Trophoblast cell (in vitro differentiated cells and primary cell): ENCODE measurements at regions not wholly inside any gene's neighbourhood (a gene's known extent, or its start where the extent isn't known, plus 50 kb on each side); places are given as distances from the start of the nearest gene placed in this dataset.

Source experiments
- DNase-seq, 2 donors: peaks; one replicate each; pipeline ENCODE4 v3.0.0-alpha.2; 2016
- H2AFZ ChIP-seq: 2 replicates; pipeline ENCODE4 v1.6.1; 2013; ENCODE audit warnings: low read length, moderate library complexity, mild to moderate bottlenecking; ENCODE audit not compliant: insufficient read depth, poor library complexity
- H2AK5ac ChIP-seq: 2 replicates; pipeline ENCODE4 v1.6.1; 2013; ENCODE audit warnings: mild to moderate bottlenecking, low read length
- H2BK120ac ChIP-seq: 2 replicates; pipeline ENCODE4 v1.6.1; 2013; ENCODE audit warnings: low read length, mild to moderate bottlenecking, moderate library complexity; ENCODE audit not compliant: insufficient read depth, poor library complexity
- H2BK12ac ChIP-seq: 2 replicates; pipeline ENCODE4 v1.6.1; 2013; ENCODE audit warnings: mild to moderate bottlenecking, low read length, moderate library complexity
- H2BK5ac ChIP-seq: 2 replicates; pipeline ENCODE4 v1.6.1; 2013; ENCODE audit warnings: low read length, low read depth, moderate library complexity, mild to moderate bottlenecking; ENCODE audit not compliant: poor library complexity
- H3K14ac ChIP-seq: 2 replicates; pipeline ENCODE4 v1.6.1; 2013; ENCODE audit warnings: mild to moderate bottlenecking, low read length
- H3K18ac ChIP-seq: 2 replicates; pipeline ENCODE4 v1.6.1; 2013; ENCODE audit warnings: mild to moderate bottlenecking, low read length
- H3K23ac ChIP-seq: 2 replicates; pipeline ENCODE4 v1.6.1; 2013; ENCODE audit warnings: low read length
- H3K27ac ChIP-seq: 2 replicates; pipeline ENCODE4 v1.5.1; 2013; ENCODE audit warnings: low read depth, mild to moderate bottlenecking, inconsistent platforms, low read length, moderate library complexity
- H3K27me3 ChIP-seq: 2 replicates; pipeline ENCODE4 v1.6.1; 2013; ENCODE audit warnings: inconsistent platforms, mild to moderate bottlenecking, low read length, moderate library complexity; ENCODE audit not compliant: insufficient read depth
- H3K36me3 ChIP-seq, 2 experiments: 1 replicate in 1 of 2; 2 replicates in 1 of 2; pipeline ENCODE4 v1.6.1; 2013; ENCODE audit warnings: low read length in 2 of 2, mild to moderate bottlenecking in 2 of 2, moderate library complexity in 1 of 2; ENCODE audit not compliant: insufficient read depth in 2 of 2, control insufficient read depth in 1 of 2
- H3K4ac ChIP-seq: 2 replicates; pipeline ENCODE4 v1.6.1; 2013; ENCODE audit warnings: low read depth, mild to moderate bottlenecking, low read length, moderate library complexity
- H3K4me1 ChIP-seq, 2 experiments: 1 replicate in 1 of 2; 2 replicates in 1 of 2; pipeline ENCODE4 v1.6.1; 2013; ENCODE audit warnings: low read length in 2 of 2, mild to moderate bottlenecking in 2 of 2, moderate library complexity in 1 of 2; ENCODE audit not compliant: insufficient read depth in 2 of 2, control insufficient read depth in 1 of 2
- H3K4me2 ChIP-seq: 2 replicates; pipeline ENCODE4 v1.6.1; 2013; ENCODE audit warnings: inconsistent platforms, mild to moderate bottlenecking, low read length, moderate library complexity
- H3K4me3 ChIP-seq: 2 replicates; pipeline ENCODE4 v1.5.1; 2013; ENCODE audit warnings: mild to moderate bottlenecking, low read depth, low read length, inconsistent platforms
- H3K79me1 ChIP-seq: one replicate; pipeline ENCODE4 v1.6.1; 2013; ENCODE audit warnings: low read length
- H3K79me2 ChIP-seq: 2 replicates; pipeline ENCODE4 v1.6.1; 2013; ENCODE audit warnings: low read length, mild to moderate bottlenecking; ENCODE audit not compliant: control insufficient read depth, insufficient read depth, poor library complexity
- H3K9ac ChIP-seq: 2 replicates; pipeline ENCODE4 v1.6.1; 2013; ENCODE audit warnings: mild to moderate bottlenecking, low read length
- H3K9me3 ChIP-seq: 2 replicates; pipeline ENCODE4 v1.6.1; 2013; ENCODE audit warnings: low read depth, mild to moderate bottlenecking, control low read depth, inconsistent platforms, low read length; ENCODE audit not compliant: insufficient read depth
- H4K12ac ChIP-seq: 2 replicates; pipeline ENCODE4 v1.6.1; 2013; ENCODE audit warnings: low read depth, mild to moderate bottlenecking, low read length, moderate library complexity
- H4K8ac ChIP-seq: 2 replicates; pipeline ENCODE4 v1.6.1; 2013; ENCODE audit warnings: low read depth, mild to moderate bottlenecking, low read length, moderate library complexity
- H4K91ac ChIP-seq: one replicate; pipeline ENCODE4 v1.6.1; 2013; ENCODE audit warnings: low read depth, mild to moderate bottlenecking, low read length, moderate library complexity
- WGBS: extraction: QIAGEN DNeasy Blood & Tissue Kit; methylation state at CpG from one replicate; pipeline ENCODE4 v1.1.7; 2013; ENCODE audit warnings: missing lambda C conversion rate; ENCODE audit not compliant: insufficient read length, insufficient coverage; ENCODE audit errors: extremely low coverage; 5-methylcytosine and 5-hydroxymethylcytosine counted together

DNA sequence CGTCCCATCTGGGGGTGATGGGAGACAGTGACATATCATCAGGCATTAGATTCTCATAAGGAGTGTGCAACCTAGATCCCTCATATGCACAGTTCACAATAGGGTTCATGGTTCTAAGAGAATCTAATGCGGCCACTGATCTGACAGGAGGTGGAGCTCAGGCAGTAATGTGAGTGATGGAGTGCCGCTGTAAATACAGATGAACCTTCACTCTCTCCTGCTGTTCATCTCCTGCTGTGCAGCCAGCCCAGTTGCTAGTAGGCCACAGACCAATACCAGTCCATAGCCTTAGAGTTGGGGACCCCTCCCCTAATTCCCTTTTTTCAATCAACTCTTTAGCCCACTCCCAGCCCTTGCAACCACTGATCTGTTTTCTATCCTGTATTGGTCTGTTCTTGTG lies 581.1 kb upstream of the AUTS2 start:
- Histone ChIP-seq H3K4me2 (no peak overlapping the region), H3K4me3 (no peak overlapping the region), H4K91ac (no peak overlapping the region), H2BK120ac (no peak overlapping the region), H2BK5ac (no peak overlapping the region), H3K27me3 (no peaks in the 10 kb centered on the region), H2BK12ac (no peak overlapping the region), H2AK5ac (no peak overlapping the region), H3K79me1 (no peaks in the 10 kb centered on the region), H2AFZ (no peak overlapping the region), H3K18ac (no peak overlapping the region), H4K12ac (no peak overlapping the region), H3K23ac (no peak overlapping the region), H3K36me3 (no peaks in the 10 kb centered on the region), H3K9me3 (peaks cover 2% of the 10 kb centered on the region), H3K14ac (no peak overlapping the region), H3K4ac (no peak overlapping the region), H3K27ac (no peak overlapping the region), H3K79me2 (no peaks in the 10 kb centered on the region), H4K8ac (no peak overlapping the region), H3K9ac (no peak overlapping the region), H3K4me1 (no peaks in the 10 kb centered on the region)
- DNase-seq = no peak
- no CpG with 5 or more reads among the region's 3 CpGs for WGBS

DNA sequence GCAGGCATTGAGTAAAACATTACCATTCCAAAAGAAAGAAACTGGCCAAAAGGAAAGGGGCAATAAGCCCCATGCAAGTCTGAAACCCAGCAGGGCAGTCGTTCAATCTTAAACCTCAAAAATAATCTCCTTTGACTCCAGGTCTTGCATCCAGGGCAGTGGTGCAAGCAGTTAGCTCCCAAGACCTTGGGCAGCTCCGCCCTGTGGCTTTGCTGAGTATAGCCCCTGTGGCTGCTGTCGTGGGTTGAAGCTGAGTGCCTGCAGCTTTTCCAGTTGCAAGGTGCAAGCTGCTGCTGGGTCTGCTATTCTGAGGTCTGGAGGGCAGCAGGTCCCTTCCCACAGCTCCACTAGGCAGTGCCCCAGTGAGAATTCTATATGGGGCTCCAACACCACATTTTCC lies 580.1 kb upstream of the AUTS2 start:
- Histone ChIP-seq H2BK120ac (no peak overlapping the region), H3K79me2 (no peaks in the 10 kb centered on the region), H3K14ac (no peak overlapping the region), H3K27me3 (no peaks in the 10 kb centered on the region), H3K4me3 (no peak overlapping the region), H2AFZ (no peak overlapping the region), H4K8ac (no peak overlapping the region), H3K23ac (no peak overlapping the region), H3K36me3 (no peaks in the 10 kb centered on the region), H4K12ac (no peak overlapping the region), H2AK5ac (no peak overlapping the region), H3K79me1 (no peaks in the 10 kb centered on the region), H3K4ac (no peak overlapping the region), H4K91ac (no peak overlapping the region), H3K4me2 (no peak overlapping the region), H3K27ac (no peak overlapping the region), H2BK5ac (no peak overlapping the region), H3K9me3 (peaks cover 2% of the 10 kb centered on the region), H3K4me1 (no peaks in the 10 kb centered on the region), H3K9ac (no peak overlapping the region), H3K18ac (no peak overlapping the region), H2BK12ac (no peak overlapping the region)
- WGBS = no CpG with 5 or more reads among the region's 3 CpGs
- DNase-seq = no peak

DNA sequence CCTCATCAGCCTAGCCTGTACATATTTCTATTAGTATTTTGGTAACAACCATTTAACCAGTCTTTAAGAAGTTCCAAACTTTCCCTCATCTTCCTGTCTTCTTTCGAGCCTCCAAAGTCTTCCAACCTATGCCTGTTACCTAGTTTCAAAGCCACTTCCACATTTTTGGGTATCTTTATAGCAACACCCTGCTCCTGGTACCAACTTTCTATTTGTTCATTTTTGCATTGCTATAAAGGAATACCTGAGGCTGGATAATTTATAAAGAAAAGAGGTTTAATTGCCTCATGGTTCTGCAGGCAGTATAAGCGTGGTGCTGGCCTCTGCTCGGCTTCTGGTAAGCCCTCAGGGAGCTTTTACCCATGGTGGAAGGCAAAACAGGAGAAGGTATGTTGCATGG lies 578.8 kb upstream of the AUTS2 start:
- no peaks in the 10 kb centered on the region for H3K79me2 ChIP-seq
- H2AFZ ChIP-seq = no peak overlapping the region
- H3K27ac ChIP-seq = no peak overlapping the region
- no peak overlapping the region for H2AK5ac ChIP-seq
- H3K14ac ChIP-seq = no peak overlapping the region
- H3K79me1 ChIP-seq = no peaks in the 10 kb centered on the region
- no peak overlapping the region for H3K18ac ChIP-seq
- no peaks in the 10 kb centered on the region for H3K4me1 ChIP-seq
- H2BK120ac ChIP-seq = no peak overlapping the region
- H4K8ac ChIP-seq = no peak overlapping the region
- no peak overlapping the region for H3K4ac ChIP-seq
- H4K91ac ChIP-seq = no peak overlapping the region
- H3K4me2 ChIP-seq = no peak overlapping the region
- H3K27me3 ChIP-seq = no peaks in the 10 kb centered on the region
- no peaks in the 10 kb centered on the region for H3K36me3 ChIP-seq
- H2BK12ac ChIP-seq = no peak overlapping the region
- no CpG with 5 or more reads among the region's 3 CpGs for WGBS
- H3K4me3 ChIP-seq = no peak overlapping the region
- H4K12ac ChIP-seq = no peak overlapping the region
- H3K9ac ChIP-seq = no peak overlapping the region
- H2BK5ac ChIP-seq = no peak overlapping the region
- H3K9me3 ChIP-seq = peaks cover 2% of the 10 kb centered on the region
- no peak overlapping the region for H3K23ac ChIP-seq
- no peak for DNase-seq

DNA sequence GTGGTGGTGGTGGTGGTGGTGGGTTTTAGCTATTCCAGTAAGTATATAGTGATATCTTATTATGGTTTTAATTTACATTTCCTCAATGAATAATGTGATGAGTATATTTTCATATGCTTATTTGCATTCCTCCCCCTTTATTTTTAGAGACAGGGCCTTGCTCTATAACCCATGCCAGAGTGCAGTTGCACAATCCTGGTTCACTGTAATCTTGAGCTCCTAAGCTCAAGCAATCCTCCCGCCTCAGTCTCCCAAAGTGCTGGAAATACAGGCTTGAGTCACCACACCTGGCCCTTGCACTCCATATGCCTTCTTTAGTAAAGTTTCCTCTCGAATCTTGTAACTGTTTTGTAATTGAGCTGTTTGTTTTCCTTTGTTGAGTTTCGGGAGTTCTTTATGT lies 577.7 kb upstream of the AUTS2 start:
- no peaks in the 10 kb centered on the region for H3K79me1 ChIP-seq
- WGBS = no CpG with 5 or more reads among the region's 3 CpGs
- H4K8ac ChIP-seq = no peak overlapping the region

More for the DNA sequence above, 577.7 kb upstream of the AUTS2 start:
- no peak overlapping the region for H3K4me3 ChIP-seq
- H3K27ac ChIP-seq = no peak overlapping the region
- no peaks in the 10 kb centered on the region for H3K36me3 ChIP-seq
- H3K18ac ChIP-seq = no peak overlapping the region
- no peak overlapping the region for H2AFZ ChIP-seq
- H3K79me2 ChIP-seq = no peaks in the 10 kb centered on the region
- H2BK12ac ChIP-seq = no peak overlapping the region
- no peak overlapping the region for H4K12ac ChIP-seq
- no peak for DNase-seq
- H3K4me2 ChIP-seq = no peak overlapping the region
- H2AK5ac ChIP-seq = no peak overlapping the region
- no peak overlapping the region for H3K4ac ChIP-seq
- no peak overlapping the region for H3K23ac ChIP-seq
- H3K9me3 ChIP-seq = peaks cover 2% of the 10 kb centered on the region
- no peak overlapping the region for H2BK5ac ChIP-seq
- H3K14ac ChIP-seq = no peak overlapping the region
- H3K9ac ChIP-seq = no peak overlapping the region
- H3K27me3 ChIP-seq = no peaks in the 10 kb centered on the region
- no peaks in the 10 kb centered on the region for H3K4me1 ChIP-seq
- H2BK120ac ChIP-seq = no peak overlapping the region
- no peak overlapping the region for H4K91ac ChIP-seq
